Neural cell (in vitro differentiated cells): ENCODE measurements at regions not wholly inside any gene's neighbourhood (a gene's known extent, or its start where the extent isn't known, plus 50 kb on each side); places are given as distances from the start of the nearest gene placed in this dataset.
A peak's percentile ranks its signal among the peaks of the same experiment; 100 is the strongest.

Experiments
- H2AFZ ChIP-seq: fragments of 200-600, 300-800 bp; sonication (generic), shearing (Covaris generic); 2 replicates; pipeline ENCODE4 v1.6.0; 2014; ENCODE audit warnings: low read depth, mild to moderate bottlenecking, antibody characterized with exemption, low read length, moderate library complexity
- H3F3A ChIP-seq: fragments of 200-600 bp; shearing (Covaris generic); 2 replicates; pipeline ENCODE4 v1.6.1; 2016; ENCODE audit warnings: mild to moderate bottlenecking, moderate library complexity, mixed read lengths, antibody characterized with exemption, low read length; ENCODE audit not compliant: insufficient read depth, poor library complexity, severe bottlenecking
- H3K27ac ChIP-seq: fragments of 200-600, 300-800 bp; sonication (generic), shearing (Covaris generic); 2 replicates; pipeline ENCODE4 v1.5.1; 2014; ENCODE audit warnings: mild to moderate bottlenecking, low read length, moderate library complexity
- H3K27me3 ChIP-seq: fragments of 300-800, 200-600 bp; sonication (generic), shearing (Covaris generic); 2 replicates; pipeline ENCODE4 v1.6.0; 2014; ENCODE audit warnings: mild to moderate bottlenecking, low read depth, low read length, moderate library complexity; ENCODE audit not compliant: insufficient read depth
- H3K36me3 ChIP-seq: fragments of 300-800, 200-600 bp; sonication (generic), shearing (Covaris generic); 2 replicates; pipeline ENCODE4 v1.5.1; 2014; ENCODE audit warnings: mild to moderate bottlenecking, antibody characterized with exemption, low read length, moderate library complexity; ENCODE audit not compliant: insufficient read depth
- H3K4me2 ChIP-seq: fragments of 300-800, 200-600 bp; sonication (generic), shearing (Covaris generic); 2 replicates; pipeline ENCODE4 v1.6.0; 2014; ENCODE audit warnings: mild to moderate bottlenecking, low read length
- H3K4me3 ChIP-seq: fragments of 300-800, 200-600 bp; sonication (generic), shearing (Covaris generic); 2 replicates; pipeline ENCODE4 v1.5.1; 2014; ENCODE audit warnings: mild to moderate bottlenecking, low read length, moderate library complexity
- H3K79me2 ChIP-seq: fragments of 200-600 bp; shearing (Covaris generic); replicated peaks from 2 replicates; pipeline ENCODE4 v1.6.0; 2014; ENCODE audit warnings: mild to moderate bottlenecking, low read length, moderate library complexity; ENCODE audit not compliant: insufficient read depth
- H3K9ac ChIP-seq: fragments of 300-800, 200-600 bp; sonication (generic), shearing (Covaris generic); 2 replicates; pipeline ENCODE4 v1.6.1; 2016; ENCODE audit warnings: mild to moderate bottlenecking, low read length, mixed read lengths
- H3K9me2 ChIP-seq: fragments of 200-600 bp; shearing (Covaris generic); 2 replicates; pipeline ENCODE4 v1.6.1; 2016; ENCODE audit warnings: mild to moderate bottlenecking, low read length, mixed read lengths; ENCODE audit not compliant: insufficient read depth
- H3K9me3 ChIP-seq: fragments of 200-600, 300-800 bp; sonication (generic), shearing (Covaris generic); 2 replicates; pipeline ENCODE4 v1.6.1; 2016; ENCODE audit warnings: mild to moderate bottlenecking, mixed run types, low read length, moderate library complexity, mixed read lengths
- H4K20me1 ChIP-seq: fragments of 200-600 bp; shearing (Covaris generic); 2 replicates; pipeline ENCODE4 v1.6.1; 2016; ENCODE audit warnings: mild to moderate bottlenecking, mixed run types; ENCODE audit not compliant: insufficient read depth
- CTCF ChIP-seq: fragments of 450-650 bp; IDR thresholded peaks from 2 replicates; pipeline ENCODE4 v1.5.1; 2014; ENCODE audit warnings: antibody characterized with exemption, mild to moderate bottlenecking, moderate library complexity; ENCODE audit not compliant: poor library complexity, severe bottlenecking
- EP300 ChIP-seq: fragments of 450-650 bp; conservative IDR thresholded peaks from 2 replicates; pipeline ENCODE4 v1.6.1; 2014; ENCODE audit warnings: antibody characterized with exemption, mild to moderate bottlenecking, moderate library complexity; ENCODE audit not compliant: poor library complexity, severe bottlenecking
- EZH2 ChIP-seq: fragments of 200-600, 300-800 bp; shearing (Covaris generic), sonication (generic); IDR thresholded peaks from 2 replicates; pipeline ENCODE4 v1.6.1; 2014; ENCODE audit warnings: antibody characterized with exemption, low read length, borderline replicate concordance, mild to moderate bottlenecking; ENCODE audit not compliant: insufficient read depth, poor library complexity, severe bottlenecking
- MXI1 ChIP-seq: fragments of 450-650 bp; conservative IDR thresholded peaks from 2 replicates; pipeline ENCODE4 v1.6.1; 2014; ENCODE audit warnings: antibody characterized with exemption, mild to moderate bottlenecking; ENCODE audit not compliant: poor library complexity, severe bottlenecking
- POLR2AphosphoS5 ChIP-seq: IDR thresholded peaks from 2 replicates; pipeline ENCODE4 v1.6.1; 2012
- RAD21 ChIP-seq: fragments of 450-650 bp; conservative IDR thresholded peaks from 2 replicates; pipeline ENCODE4 v1.6.1; 2014; ENCODE audit warnings: antibody characterized with exemption, mild to moderate bottlenecking, moderate library complexity
- REST ChIP-seq: IDR thresholded peaks from 2 replicates; pipeline ENCODE4 v1.6.1; 2012; ENCODE audit warnings: borderline replicate concordance
- SMC3 ChIP-seq: fragments of 450-650 bp; conservative IDR thresholded peaks from 2 replicates; pipeline ENCODE4 v1.6.1; 2014; ENCODE audit warnings: antibody characterized with exemption, mild to moderate bottlenecking, moderate library complexity; ENCODE audit not compliant: poor library complexity
- TAF1 ChIP-seq: IDR thresholded peaks from 2 replicates; pipeline ENCODE4 v1.6.1; 2012; ENCODE audit warnings: low read depth

GRCh38 chr2:176679061-176679669 is 409.9 kb downstream of the MTX2 start:
- TF ChIP-seq EZH2 (no peak), CTCF (peak; percentile 22), REST (no peak)
- H3K36me3 ChIP-seq: no peaks in the 10 kb centered on the region
- H2AFZ ChIP-seq: no peak overlapping the region
- no peaks in the 10 kb centered on the region for H3K9me2 ChIP-seq
- H4K20me1 ChIP-seq: no peaks in the 10 kb centered on the region
- H3K9me3 ChIP-seq: no peaks in the 10 kb centered on the region
- no peak overlapping the region for H3K27ac ChIP-seq
- H3F3A ChIP-seq: no peaks in the 10 kb centered on the region
- H3K4me2 ChIP-seq: no peak overlapping the region
- H3K4me3 ChIP-seq: no peak overlapping the region
- H3K79me2 ChIP-seq: no peaks in the 10 kb centered on the region
- H3K27me3 ChIP-seq: no peaks in the 10 kb centered on the region
- H3K9ac ChIP-seq: no peak overlapping the region

GRCh38 chr2:176680916-176681516 is 411.8 kb downstream of the MTX2 start:
- H2AFZ ChIP-seq: no peak overlapping the region
- H3K4me3 ChIP-seq: no peak overlapping the region
- H3K9me2 ChIP-seq: no peaks in the 10 kb centered on the region
- no peaks in the 10 kb centered on the region for H4K20me1 ChIP-seq
- no peaks in the 10 kb centered on the region for H3K36me3 ChIP-seq
- H3K27me3 ChIP-seq: no peaks in the 10 kb centered on the region
- TF ChIP-seq EP300 (no peak), SMC3 (no peak), TAF1 (no peak), RAD21 (no peak)
- no peaks in the 10 kb centered on the region for H3K79me2 ChIP-seq
- no peaks in the 10 kb centered on the region for H3K9me3 ChIP-seq
- no peaks in the 10 kb centered on the region for H3F3A ChIP-seq
- H3K9ac ChIP-seq: no peak overlapping the region
- H3K27ac ChIP-seq: no peak overlapping the region
- no peak overlapping the region for H3K4me2 ChIP-seq

- H2AFZ ChIP-seq: no peak overlapping the region
- TF ChIP-seq REST (no peak), EZH2 (no peak), RAD21 (no peak), EP300 (no peak), CTCF (no peak), POLR2AphosphoS5 (no peak), SMC3 (no peak), TAF1 (no peak), MXI1 (no peak)
- no peaks in the 10 kb centered on the region for H3K36me3 ChIP-seq
- no peak overlapping the region for H3K27ac ChIP-seq
- no peak overlapping the region for H3K4me3 ChIP-seq
- H3K9ac ChIP-seq: no peak overlapping the region
- no peaks in the 10 kb centered on the region for H4K20me1 ChIP-seq
- no peaks in the 10 kb centered on the region for H3K9me2 ChIP-seq
- no peaks in the 10 kb centered on the region for H3K9me3 ChIP-seq
- no peaks in the 10 kb centered on the region for H3F3A ChIP-seq
- no peaks in the 10 kb centered on the region for H3K27me3 ChIP-seq
- no peaks in the 10 kb centered on the region for H3K79me2 ChIP-seq
- no peak overlapping the region for H3K4me2 ChIP-seq
Observed at GRCh38 chr2:176681584-176682115, 412.4 kb downstream of the MTX2 start.
